Spleen (tissue), 11 donors: ENCODE measurements at regions not wholly inside any gene's neighbourhood (a gene's known extent, or its start where the extent isn't known, plus 50 kb on each side); places are given as distances from the start of the nearest gene placed in this dataset.

ENCODE experiments used
- DNase-seq: peaks from one replicate; pipeline ENCODE4 v3.0.0-alpha.2; 2020
- H3K27ac ChIP-seq, 8 donors: fragments of 200-600 bp; sonication (generic) in 7 of 8; 1 replicate in 4 of 8; 2 replicates in 4 of 8; pipeline versions ENCODE4 v1.5.0 to v1.8.0; 2016 to 2021; ENCODE audit warnings: inconsistent platforms in 4 of 8, mild to moderate bottlenecking in 4 of 8, moderate library complexity in 1 of 8
- H3K27me3 ChIP-seq, 7 donors: fragments of 200-600 bp; sonication (generic) in 6 of 7; replicated peaks in 1 of 7; 1 replicate in 4 of 7; 2 replicates in 3 of 7; pipeline versions ENCODE4 v1.5.0 to v1.8.0; 2016 to 2021; ENCODE audit warnings: inconsistent platforms in 3 of 7, mild to moderate bottlenecking in 1 of 7
- H3K36me3 ChIP-seq, 6 donors: fragments of 200-600 bp; sonication (generic) in 5 of 6; 1 replicate in 4 of 6; 2 replicates in 2 of 6; pipeline versions ENCODE4 v1.5.0 to v1.8.0; 2016 to 2021; ENCODE audit warnings: inconsistent platforms in 2 of 6
- H3K4me1 ChIP-seq, 6 donors: fragments of 200-600 bp; sonication (generic) in 5 of 6; 1 replicate in 3 of 6; 2 replicates in 3 of 6; pipeline versions ENCODE4 v1.5.0 to v1.8.0; 2016 to 2021; ENCODE audit warnings: inconsistent platforms in 3 of 6
- H3K4me3 ChIP-seq, 8 donors: fragments of 200-600 bp; sonication (generic) in 7 of 8; 1 replicate in 4 of 8; 2 replicates in 4 of 8; pipeline versions ENCODE4 v1.5.0 to v1.8.0; 2016 to 2021; ENCODE audit warnings: inconsistent platforms in 4 of 8, mild to moderate bottlenecking in 4 of 8, moderate library complexity in 2 of 8
- H3K9me3 ChIP-seq, 8 donors: fragments of 200-600 bp; sonication (generic) in 7 of 8; 1 replicate in 4 of 8; 2 replicates in 4 of 8; pipeline versions ENCODE4 v1.5.0 to v1.8.0; 2016 to 2021; ENCODE audit warnings: inconsistent platforms in 4 of 8
- POLR2A ChIP-seq, 3 donors: fragments of 450-650 bp; IDR thresholded peaks; one replicate each; pipeline ENCODE4 v1.5.1; 2017; ENCODE audit warnings: antibody characterized with exemption in 3 of 3, mild to moderate bottlenecking in 1 of 3
- POLR2AphosphoS5 ChIP-seq, 3 donors: sonication (generic); formaldehyde crosslinking; IDR thresholded peaks; one replicate each; pipeline ENCODE4 v1.5.1; 2017; ENCODE audit warnings: antibody characterized with exemption in 3 of 3
- WGBS, 5 donors: extraction: QIAGEN DNeasy Blood & Tissue Kit in 3 of 5; methylation state at CpG; one replicate each; pipeline versions ENCODE4 v1.1.5 to v1.1.7; 2013 to 2018; 5-methylcytosine and 5-hydroxymethylcytosine counted together
- intact Hi-C: fragments of 100-400 bp; cut with DNase I; formaldehyde crosslinking; loops from one replicate; pipeline ENCODE4 v1.15.0; 2023; ENCODE audit warnings: low total_unique reads
- TF ChIP-seq, protein P1 (sequence below), 11 experiments: fragments of 200-600 bp in 7 of 11; fragments of 450-650 bp in 4 of 11; sonication (generic) in 4 of 11; IDR thresholded peaks in 8 of 11; conservative IDR thresholded peaks in 3 of 11; 1 replicate in 7 of 11; 2 replicates in 4 of 11; pipeline versions ENCODE4 v1.4.0 to v1.8.0; 2016 to 2021; ENCODE audit warnings: antibody characterized with exemption in 11 of 11, inconsistent platforms in 4 of 11, mild to moderate bottlenecking in 1 of 11
- donor health status: healthy with polysubstance abuse.
- donor health status: DM: no; HTN: no; CAD: no; lungs with moderate emphysema.
- donor health status: DM: no; HTN: no; CAD: no.
- donor health status: Bipolar disorder and iron deficiency.
- donor health status: healthy.
- donor health status: DM: no; HTN: no; CAD: no.
- donor health status: DM: yes; HTN: yes; CAD: no.

DNA sequence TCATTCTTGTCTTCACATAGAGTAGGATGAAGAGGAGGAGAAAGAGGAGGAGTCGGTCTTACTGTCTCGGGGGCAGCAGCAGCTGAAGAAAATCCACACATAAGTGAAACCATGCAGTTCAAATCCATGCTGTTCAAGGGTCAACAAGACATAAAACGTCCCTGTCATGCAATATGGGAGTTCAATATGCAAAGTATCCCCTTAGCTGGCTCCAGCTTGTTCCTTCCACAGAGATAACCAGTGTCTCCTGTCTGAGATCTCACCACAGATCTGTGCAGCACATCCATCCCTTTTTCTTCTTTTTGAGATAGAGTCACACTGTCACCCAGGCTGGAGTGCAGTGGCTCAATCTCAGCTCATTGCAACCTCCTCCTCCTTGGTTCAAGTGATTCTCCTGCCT lies 357.5 kb downstream of the GALC start:
- Histone ChIP-seq H3K27me3 (no peaks in the 10 kb centered on the region), H3K27ac (no peak overlapping the region), H3K4me1 (peaks cover 0 to 4% (median 0%) of the 10 kb centered on the region in 6 donors), H3K36me3 (no peaks in the 10 kb centered on the region), H3K4me3 (no peak overlapping the region), H3K9me3 (no peaks in the 10 kb centered on the region)
- intact Hi-C loops, result no loop called here
- TF ChIP-seq POLR2A (IDR thresholded peaks at IDR 0.05) (no peak), POLR2AphosphoS5 (IDR thresholded peaks at IDR 0.05) (no peak)
- TF ChIP-seq, protein P1, sequence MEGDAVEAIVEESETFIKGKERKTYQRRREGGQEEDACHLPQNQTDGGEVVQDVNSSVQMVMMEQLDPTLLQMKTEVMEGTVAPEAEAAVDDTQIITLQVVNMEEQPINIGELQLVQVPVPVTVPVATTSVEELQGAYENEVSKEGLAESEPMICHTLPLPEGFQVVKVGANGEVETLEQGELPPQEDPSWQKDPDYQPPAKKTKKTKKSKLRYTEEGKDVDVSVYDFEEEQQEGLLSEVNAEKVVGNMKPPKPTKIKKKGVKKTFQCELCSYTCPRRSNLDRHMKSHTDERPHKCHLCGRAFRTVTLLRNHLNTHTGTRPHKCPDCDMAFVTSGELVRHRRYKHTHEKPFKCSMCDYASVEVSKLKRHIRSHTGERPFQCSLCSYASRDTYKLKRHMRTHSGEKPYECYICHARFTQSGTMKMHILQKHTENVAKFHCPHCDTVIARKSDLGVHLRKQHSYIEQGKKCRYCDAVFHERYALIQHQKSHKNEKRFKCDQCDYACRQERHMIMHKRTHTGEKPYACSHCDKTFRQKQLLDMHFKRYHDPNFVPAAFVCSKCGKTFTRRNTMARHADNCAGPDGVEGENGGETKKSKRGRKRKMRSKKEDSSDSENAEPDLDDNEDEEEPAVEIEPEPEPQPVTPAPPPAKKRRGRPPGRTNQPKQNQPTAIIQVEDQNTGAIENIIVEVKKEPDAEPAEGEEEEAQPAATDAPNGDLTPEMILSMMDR (IDR thresholded peaks at IDR 0.05 in 8 of 11, conservative IDR thresholded peaks at IDR 0.05 in 3 of 11), result no peak
- DNase-seq, result no peak
- WGBS, 5 donors, result 52 to 72% (median 63%) methylated on average over 3 of the region's 3 CpGs

DNA sequence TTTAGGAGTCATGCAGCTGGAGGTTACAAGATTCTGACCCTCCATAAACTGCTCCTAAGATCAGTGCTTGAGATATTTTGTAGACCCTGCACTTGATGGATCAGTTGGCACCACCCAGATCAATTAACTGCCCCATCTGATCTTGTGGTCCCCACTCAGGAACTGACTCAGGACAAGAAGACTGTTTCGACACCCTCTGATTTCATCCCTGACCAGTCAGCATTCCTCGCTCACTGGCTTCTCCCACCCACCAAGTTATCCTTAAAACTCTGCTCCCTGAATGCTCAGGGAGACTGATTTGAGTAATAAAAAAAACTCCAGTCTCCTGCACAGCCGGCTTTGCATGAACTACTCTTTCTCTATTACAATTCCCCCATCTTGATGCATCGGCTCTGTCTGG lies 360.2 kb downstream of the GALC start:
- no peak for DNase-seq
- Histone ChIP-seq H3K27me3 (no peaks in the 10 kb centered on the region), H3K36me3 (no peaks in the 10 kb centered on the region), H3K27ac (no peak overlapping the region), H3K4me3 (no peak overlapping the region), H3K4me1 (peaks cover 0 to 4% (median 0%) of the 10 kb centered on the region in 6 donors), H3K9me3 (no peaks in the 10 kb centered on the region)
- WGBS, 5 donors, result 82 to 95% (median 89%) methylated on average over 4 of the region's 4 CpGs
- intact Hi-C loops, result no loop called here
- no peak for TF ChIP-seq POLR2A (IDR thresholded peaks at IDR 0.05)
- TF ChIP-seq, protein P1 (IDR thresholded peaks at IDR 0.05 in 8 of 11, conservative IDR thresholded peaks at IDR 0.05 in 3 of 11), result no peak

DNA sequence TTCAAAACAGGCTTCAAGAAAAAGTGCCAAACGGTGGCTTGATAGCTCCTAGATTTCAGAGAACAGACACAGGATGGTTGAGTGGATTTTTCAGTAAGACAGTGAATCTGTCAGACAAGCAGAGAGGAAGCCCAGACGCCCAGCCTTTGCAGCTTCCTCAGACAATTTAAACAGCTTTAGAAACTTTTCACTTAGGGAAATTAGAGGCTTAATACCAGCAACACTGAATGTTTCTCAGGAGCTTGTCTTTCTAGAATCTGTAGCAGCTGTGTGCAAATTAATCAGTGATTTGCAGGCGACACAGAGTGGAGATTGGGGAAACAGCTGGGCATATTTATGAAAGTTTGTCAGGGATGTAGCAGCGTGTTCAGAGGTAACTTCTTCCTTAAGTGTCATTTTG lies 362.1 kb downstream of the GALC start:
- WGBS, 5 donors, result 7 to 20% (median 10%) methylated on average over 4 of the region's 4 CpGs
- Histone ChIP-seq H3K4me1 (peaks cover 0 to 4% (median 0%) of the 10 kb centered on the region in 6 donors), H3K36me3 (no peaks in the 10 kb centered on the region), H3K9me3 (no peaks in the 10 kb centered on the region), H3K27me3 (no peaks in the 10 kb centered on the region), H3K4me3 (no peak overlapping the region), H3K27ac (no peak overlapping the region)
- intact Hi-C loops, result no loop called here
- TF ChIP-seq, protein P1 (IDR thresholded peaks at IDR 0.05 in 8 of 11, conservative IDR thresholded peaks at IDR 0.05 in 3 of 11), result no peak
- TF ChIP-seq POLR2AphosphoS5 (IDR thresholded peaks at IDR 0.05), result no peak
- no peak for TF ChIP-seq POLR2A (IDR thresholded peaks at IDR 0.05)
- no peak for DNase-seq

DNA sequence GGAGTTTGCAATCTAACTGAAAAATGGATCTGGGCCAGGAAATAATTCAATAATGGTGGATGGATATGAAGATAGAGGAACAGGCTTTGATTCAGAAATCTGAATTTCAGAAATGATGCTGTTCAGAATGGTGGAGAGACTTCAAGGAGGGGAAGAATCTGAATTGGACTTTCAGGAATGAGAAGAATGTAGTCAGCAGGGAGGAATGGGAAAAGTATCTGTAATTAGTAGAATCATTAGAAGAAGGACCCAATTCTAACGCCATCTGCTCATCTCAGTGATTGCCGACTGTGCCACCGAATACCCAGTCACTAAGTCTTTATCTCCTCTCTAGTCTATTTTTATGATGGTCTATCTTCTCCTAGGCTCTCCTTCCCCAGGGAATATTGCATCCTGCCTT lies 363.2 kb downstream of the GALC start:
- no peak for TF ChIP-seq POLR2AphosphoS5 (IDR thresholded peaks at IDR 0.05)
- TF ChIP-seq, protein P1 (IDR thresholded peaks at IDR 0.05 in 8 of 11, conservative IDR thresholded peaks at IDR 0.05 in 3 of 11), result no peak
- no peak for TF ChIP-seq POLR2A (IDR thresholded peaks at IDR 0.05)
- Histone ChIP-seq H3K4me3 (no peak overlapping the region), H3K4me1 (peaks cover 0 to 4% (median 0%) of the 10 kb centered on the region in 6 donors), H3K9me3 (no peaks in the 10 kb centered on the region), H3K36me3 (no peaks in the 10 kb centered on the region), H3K27ac (no peak overlapping the region), H3K27me3 (no peaks in the 10 kb centered on the region)
- no peak for DNase-seq
- WGBS, 5 donors, result 81 to 94% (median 88%) methylated on average over 3 of the region's 3 CpGs
- intact Hi-C loops, result no loop called here
